Loucy (cell line): ENCODE measurements at regions not wholly inside any gene's neighbourhood (a gene's known extent, or its start where the extent isn't known, plus 50 kb on each side); places are given as distances from the start of the nearest gene placed in this dataset.

Experiments
- H2AFZ ChIP-seq: fragments of 200-600 bp; sonication (generic); 2 replicates; pipeline ENCODE4 v1.6.0; 2016; ENCODE audit warnings: antibody characterized with exemption, mild to moderate bottlenecking, low read length, moderate library complexity
- H3F3A ChIP-seq: fragments of 200-600 bp; 2 replicates; pipeline ENCODE4 v1.6.0; 2016; ENCODE audit warnings: antibody characterized with exemption, low read depth, mild to moderate bottlenecking
- H3K27me3 ChIP-seq: fragments of 200-600 bp; sonication (generic); 2 replicates; pipeline ENCODE4 v1.6.1; 2014; ENCODE audit warnings: low read length, mild to moderate bottlenecking; ENCODE audit not compliant: insufficient read depth, poor library complexity, severe bottlenecking
- H3K36me3 ChIP-seq: fragments of 200-600 bp; sonication (generic); 2 replicates; pipeline ENCODE4 v1.6.1; 2016; ENCODE audit warnings: low read length; ENCODE audit not compliant: insufficient read depth
- H3K4me1 ChIP-seq: fragments of 200-600 bp; sonication (generic); 2 replicates; pipeline ENCODE4 v1.5.1; 2014; ENCODE audit warnings: low read length, mild to moderate bottlenecking; ENCODE audit not compliant: insufficient read depth, poor library complexity, severe bottlenecking
- H3K4me2 ChIP-seq: fragments of 200-600 bp; sonication (generic); 2 replicates; pipeline ENCODE4 v1.6.0; 2014; ENCODE audit warnings: antibody characterized with exemption, low read length, low read depth, mild to moderate bottlenecking; ENCODE audit not compliant: poor library complexity, severe bottlenecking
- H3K4me3 ChIP-seq: fragments of 200-600 bp; sonication (generic); 2 replicates; pipeline ENCODE4 v1.5.1; 2014; ENCODE audit warnings: low read length, mild to moderate bottlenecking, mixed read lengths; ENCODE audit not compliant: poor library complexity, severe bottlenecking
- H3K79me2 ChIP-seq: fragments of 200-600 bp; sonication (generic); 2 replicates; pipeline ENCODE4 v1.6.1; 2014; ENCODE audit warnings: low read length; ENCODE audit not compliant: insufficient read depth
- H3K9ac ChIP-seq: fragments of 200-600 bp; sonication (generic); 2 replicates; pipeline ENCODE4 v1.6.0; 2014; ENCODE audit warnings: mild to moderate bottlenecking, low read depth, low read length, moderate library complexity; ENCODE audit not compliant: poor library complexity, severe bottlenecking
- H3K9me2 ChIP-seq: fragments of 200-600 bp; sonication (generic); replicated peaks from 2 replicates; pipeline ENCODE4 v1.6.1; 2016; ENCODE audit warnings: low read depth, low read length, mixed read lengths
- H3K9me3 ChIP-seq: fragments of 200-600 bp; sonication (generic); 2 replicates; pipeline ENCODE4 v1.6.1; 2014; ENCODE audit warnings: mild to moderate bottlenecking, antibody characterized with exemption, low read length, low read depth; ENCODE audit not compliant: insufficient read depth
- H4K20me1 ChIP-seq: fragments of 200-600 bp; sonication (generic); 2 replicates; pipeline ENCODE4 v1.6.0; 2014; ENCODE audit warnings: antibody characterized with exemption, low read length, mild to moderate bottlenecking; ENCODE audit not compliant: insufficient read depth, poor library complexity, severe bottlenecking
- CTCF ChIP-seq: fragments of 200-600 bp; sonication (generic); conservative IDR thresholded peaks from 2 replicates; pipeline ENCODE4 v1.5.1; 2014; ENCODE audit warnings: mild to moderate bottlenecking, antibody characterized with exemption, low read length
- EZH2phosphoT487 ChIP-seq: fragments of 200-600 bp; IDR thresholded peaks from 2 replicates; pipeline ENCODE4 v1.6.1; 2018; ENCODE audit warnings: antibody characterized with exemption, mild to moderate bottlenecking, moderate library complexity, borderline replicate concordance

GRCh38 chr6:104068281-104068680 lies 791.4 kb downstream of the HACE1 start:
- Histone ChIP-seq H2AFZ (no peak overlapping the region), H3K9me3 (no peaks in the 10 kb centered on the region), H3K27me3 (no peaks in the 10 kb centered on the region), H3F3A (no peaks in the 10 kb centered on the region), H3K9me2 (no peaks in the 10 kb centered on the region), H3K4me3 (no peak overlapping the region), H3K9ac (no peak overlapping the region), H3K4me1 (no peaks in the 10 kb centered on the region), H3K79me2 (no peaks in the 10 kb centered on the region), H3K36me3 (no peaks in the 10 kb centered on the region), H3K4me2 (no peak overlapping the region), H4K20me1 (no peaks in the 10 kb centered on the region)
- TF ChIP-seq CTCF (no peak), EZH2phosphoT487 (no peak)

DNA sequence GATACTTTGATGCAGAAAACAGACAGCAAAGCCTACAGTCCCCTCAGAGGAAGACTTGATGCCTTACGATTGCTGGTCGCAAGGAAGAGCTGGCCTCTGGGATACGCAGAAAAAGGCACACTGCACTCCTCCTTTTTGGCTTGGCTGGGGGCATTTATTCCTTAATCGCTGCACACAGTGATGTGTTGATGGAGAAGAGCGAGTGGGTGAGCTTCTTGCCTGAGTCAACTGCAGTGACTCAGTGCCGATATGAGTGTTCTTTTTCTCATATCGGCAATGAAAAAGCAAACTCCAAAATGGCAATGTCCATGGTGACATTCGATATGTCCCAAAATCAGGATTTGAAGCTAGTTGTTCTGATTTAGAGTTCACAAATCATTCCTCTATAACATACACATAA lies 794.8 kb downstream of the HACE1 start:
- Histone ChIP-seq H3F3A (no peaks in the 10 kb centered on the region), H3K4me3 (no peak overlapping the region), H3K4me1 (no peaks in the 10 kb centered on the region), H3K9ac (no peak overlapping the region), H3K9me2 (no peaks in the 10 kb centered on the region), H3K27me3 (no peaks in the 10 kb centered on the region), H3K4me2 (no peak overlapping the region), H3K36me3 (no peaks in the 10 kb centered on the region), H3K79me2 (no peaks in the 10 kb centered on the region), H3K9me3 (no peaks in the 10 kb centered on the region), H2AFZ (no peak overlapping the region), H4K20me1 (no peaks in the 10 kb centered on the region)
- no peak for TF ChIP-seq EZH2phosphoT487
- TF ChIP-seq CTCF: no peak

DNA sequence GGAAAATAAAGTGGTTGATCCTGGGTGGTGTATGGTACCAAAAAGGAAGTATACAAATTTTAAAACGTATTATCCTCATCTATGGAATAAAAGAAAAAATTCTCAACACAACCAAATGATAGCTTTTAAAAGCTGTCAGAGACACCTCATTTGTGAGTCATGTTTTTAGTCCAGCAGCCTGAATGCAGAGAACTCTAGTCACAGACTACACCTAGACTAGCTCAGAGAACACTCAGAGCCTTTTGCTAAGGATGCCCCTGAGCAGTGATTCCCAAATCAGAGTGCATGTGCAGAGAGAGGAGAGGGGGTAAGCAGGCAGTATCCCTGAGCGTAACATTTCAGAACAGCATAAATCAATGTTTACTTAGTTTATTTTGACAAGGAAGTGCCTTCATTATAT lies 809.3 kb downstream of the HACE1 start:
- TF ChIP-seq CTCF (no peak), EZH2phosphoT487 (no peak)
- Histone ChIP-seq H3K79me2 (no peaks in the 10 kb centered on the region), H3K4me2 (no peak overlapping the region), H3F3A (no peaks in the 10 kb centered on the region), H4K20me1 (no peaks in the 10 kb centered on the region), H2AFZ (no peak overlapping the region), H3K36me3 (no peaks in the 10 kb centered on the region), H3K9me2 (no peaks in the 10 kb centered on the region), H3K4me1 (no peaks in the 10 kb centered on the region), H3K27me3 (no peaks in the 10 kb centered on the region), H3K4me3 (no peak overlapping the region), H3K9me3 (no peaks in the 10 kb centered on the region), H3K9ac (no peak overlapping the region)
